ENCODE measurements at regions not wholly inside any gene's neighbourhood (a gene's known extent, or its start where the extent isn't known, plus 50 kb on each side); places are given as distances from the start of the nearest gene placed in this dataset.
"Not testable (repeated sequence)": the region's sequence is repeated elsewhere in the genome, so short reads cannot be mapped to it uniquely, and the experiment has no call there.

- ATAC-seq, result no peak
Observed at GRCh38 chr5:18800293-18801025, 1166.2 kb downstream of the TAF11L14 start.

GRCh38 chr5:18801413-18801812 lies 1167.2 kb downstream of the TAF11L14 start:
- not testable (repeated sequence) for ATAC-seq

More at GRCh38 chr5:18800293-18801025, 1166.2 kb downstream of the TAF11L14 start:
- TF ChIP-seq PPARA (CRISPR knock-in tag; IDR thresholded peaks at IDR 0.05; ENCODE audit: borderline replicate concordance), result no peak
- no peak for TF ChIP-seq ZC3H10 (CRISPR knock-in tag; IDR thresholded peaks at IDR 0.05)
- no peak for TF ChIP-seq ZNF70 (CRISPR knock-in tag; IDR thresholded peaks at IDR 0.05)
- TF ChIP-seq, protein P1, sequence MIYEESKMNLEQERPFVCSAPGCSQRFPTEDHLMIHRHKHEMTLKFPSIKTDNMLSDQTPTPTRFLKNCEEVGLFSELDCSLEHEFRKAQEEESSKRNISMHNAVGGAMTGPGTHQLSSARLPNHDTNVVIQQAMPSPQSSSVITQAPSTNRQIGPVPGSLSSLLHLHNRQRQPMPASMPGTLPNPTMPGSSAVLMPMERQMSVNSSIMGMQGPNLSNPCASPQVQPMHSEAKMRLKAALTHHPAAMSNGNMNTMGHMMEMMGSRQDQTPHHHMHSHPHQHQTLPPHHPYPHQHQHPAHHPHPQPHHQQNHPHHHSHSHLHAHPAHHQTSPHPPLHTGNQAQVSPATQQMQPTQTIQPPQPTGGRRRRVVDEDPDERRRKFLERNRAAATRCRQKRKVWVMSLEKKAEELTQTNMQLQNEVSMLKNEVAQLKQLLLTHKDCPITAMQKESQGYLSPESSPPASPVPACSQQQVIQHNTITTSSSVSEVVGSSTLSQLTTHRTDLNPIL (CRISPR knock-in tag; IDR thresholded peaks at IDR 0.05; ENCODE audit: low read depth), result no peak
- no peak for TF ChIP-seq BACH2 (CRISPR knock-in tag; IDR thresholded peaks at IDR 0.05; ENCODE audit: borderline replicate concordance)
- TF ChIP-seq, protein P2, sequence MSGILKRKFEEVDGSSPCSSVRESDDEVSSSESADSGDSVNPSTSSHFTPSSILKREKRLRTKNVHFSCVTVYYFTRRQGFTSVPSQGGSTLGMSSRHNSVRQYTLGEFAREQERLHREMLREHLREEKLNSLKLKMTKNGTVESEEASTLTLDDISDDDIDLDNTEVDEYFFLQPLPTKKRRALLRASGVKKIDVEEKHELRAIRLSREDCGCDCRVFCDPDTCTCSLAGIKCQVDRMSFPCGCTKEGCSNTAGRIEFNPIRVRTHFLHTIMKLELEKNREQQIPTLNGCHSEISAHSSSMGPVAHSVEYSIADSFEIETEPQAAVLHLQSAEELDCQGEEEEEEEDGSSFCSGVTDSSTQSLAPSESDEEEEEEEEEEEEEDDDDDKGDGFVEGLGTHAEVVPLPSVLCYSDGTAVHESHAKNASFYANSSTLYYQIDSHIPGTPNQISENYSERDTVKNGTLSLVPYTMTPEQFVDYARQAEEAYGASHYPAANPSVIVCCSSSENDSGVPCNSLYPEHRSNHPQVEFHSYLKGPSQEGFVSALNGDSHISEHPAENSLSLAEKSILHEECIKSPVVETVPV (CRISPR knock-in tag; IDR thresholded peaks at IDR 0.05), result no peak
- no peak for TF ChIP-seq PATZ1 (CRISPR knock-in tag; IDR thresholded peaks at IDR 0.05; ENCODE audit: borderline replicate concordance)
- TF ChIP-seq TSHZ2 (CRISPR knock-in tag; IDR thresholded peaks at IDR 0.05), result no peak
- TF ChIP-seq ARNTL (CRISPR knock-in tag; IDR thresholded peaks at IDR 0.05; ENCODE audit: borderline replicate concordance, low read depth), result no peak

DNA sequence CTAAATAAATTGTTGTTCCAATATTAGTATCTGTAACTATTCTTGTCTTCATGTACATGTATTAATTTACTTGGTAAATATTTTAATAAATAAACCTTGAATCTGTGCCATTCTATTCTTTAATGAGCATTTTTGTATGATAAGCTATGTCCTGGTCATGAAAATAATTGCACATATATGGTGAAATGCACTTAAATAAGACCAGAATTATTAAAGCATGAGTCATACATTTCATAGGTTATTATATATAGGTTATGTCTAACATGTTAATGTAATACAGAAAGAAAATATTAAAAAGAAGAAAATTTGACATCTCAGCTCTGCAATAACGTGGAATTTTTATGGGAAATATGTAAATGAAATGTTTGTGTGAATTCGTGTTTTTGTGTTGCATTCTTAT lies 1168.1 kb downstream of the TAF11L14 start:
- no peak for ATAC-seq
- TF ChIP-seq GLIS3 (CRISPR knock-in tag; IDR thresholded peaks at IDR 0.05) (no peak), RARB (CRISPR knock-in tag; IDR thresholded peaks at IDR 0.05) (no peak), BACH2 (CRISPR knock-in tag; IDR thresholded peaks at IDR 0.05; ENCODE audit: borderline replicate concordance) (no peak)
- TF ChIP-seq, protein P1 (CRISPR knock-in tag; IDR thresholded peaks at IDR 0.05; ENCODE audit: low read depth), result no peak

GRCh38 chr5:18805376-18805775 lies 1171.1 kb downstream of the TAF11L14 start:
- ATAC-seq, result no peak
- TF ChIP-seq ZNF8 (CRISPR knock-in tag; IDR thresholded peaks at IDR 0.05) (no peak), ZNF70 (CRISPR knock-in tag; IDR thresholded peaks at IDR 0.05) (no peak), ZNF565 (CRISPR knock-in tag; conservative IDR thresholded peaks at IDR 0.05; ENCODE audit: low read depth) (no peak), OSR1 (CRISPR knock-in tag; IDR thresholded peaks at IDR 0.05) (no peak), ZC3H10 (CRISPR knock-in tag; IDR thresholded peaks at IDR 0.05) (no peak), PATZ1 (CRISPR knock-in tag; IDR thresholded peaks at IDR 0.05; ENCODE audit: borderline replicate concordance) (no peak), RARB (CRISPR knock-in tag; IDR thresholded peaks at IDR 0.05) (no peak), SNAI2 (CRISPR knock-in tag; IDR thresholded peaks at IDR 0.05) (no peak), BACH2 (CRISPR knock-in tag; IDR thresholded peaks at IDR 0.05; ENCODE audit: borderline replicate concordance) (no peak), TOX (CRISPR knock-in tag; IDR thresholded peaks at IDR 0.05; ENCODE audit: borderline replicate concordance) (no peak), ZFP30 (CRISPR knock-in tag; IDR thresholded peaks at IDR 0.05) (no peak), PPARA (CRISPR knock-in tag; IDR thresholded peaks at IDR 0.05; ENCODE audit: borderline replicate concordance) (no peak), ESRRG (CRISPR knock-in tag; IDR thresholded peaks at IDR 0.05) (no peak)
- TF ChIP-seq, protein P1 (CRISPR knock-in tag; IDR thresholded peaks at IDR 0.05; ENCODE audit: low read depth), result no peak
